GM13977 (cell line): ENCODE measurements at regions not wholly inside any gene's neighbourhood (a gene's known extent, or its start where the extent isn't known, plus 50 kb on each side); places are given as distances from the start of the nearest gene placed in this dataset.

ENCODE experiments used
- DNase-seq: peaks from one replicate; pipeline ENCODE4 v3.0.0; 2012; ENCODE audit warnings: low spot score
- CTCF ChIP-seq: IDR thresholded peaks from 2 replicates; pipeline ENCODE4 v1.5.1; 2012; ENCODE audit warnings: mild to moderate bottlenecking, control low read depth; ENCODE audit not compliant: insufficient read depth; ENCODE audit errors: extremely low read depth, missing control alignments
- in situ Hi-C: fragments of 300-500 bp; cut with MboI; formaldehyde crosslinking; loops from one replicate; pipeline ENCODE4 v1.12.0; 2022; ENCODE audit warnings: low sequenced_read_pairs, low pct_unique_long_range_greater_than_20kb, mixed read lengths, inconsistent platforms; ENCODE audit not compliant: unreplicated experiment

GRCh38 chr3:168834558-168834957 lies 738.8 kb upstream of the GOLIM4 start:
- TF ChIP-seq CTCF = no peak
- in situ Hi-C loops = loop anchor here (25.0 kb wide), 1 partner anchor 322 kb away; no protein-coding TSS in a partner anchor
- no peak for DNase-seq

- in situ Hi-C loops = loop anchor here (25.0 kb wide), 1 partner anchor 317 kb away; no protein-coding TSS in a partner anchor
- TF ChIP-seq CTCF = no peak
- no peak for DNase-seq
Measured at GRCh38 chr3:168828943-168829342, 733.2 kb upstream of the GOLIM4 start.

- DNase-seq = no peak
- in situ Hi-C loops = loop anchor here (25.0 kb wide), 1 partner anchor 316 kb away; no protein-coding TSS in a partner anchor
Measured at GRCh38 chr3:168828536-168828935, 732.8 kb upstream of the GOLIM4 start.

DNA sequence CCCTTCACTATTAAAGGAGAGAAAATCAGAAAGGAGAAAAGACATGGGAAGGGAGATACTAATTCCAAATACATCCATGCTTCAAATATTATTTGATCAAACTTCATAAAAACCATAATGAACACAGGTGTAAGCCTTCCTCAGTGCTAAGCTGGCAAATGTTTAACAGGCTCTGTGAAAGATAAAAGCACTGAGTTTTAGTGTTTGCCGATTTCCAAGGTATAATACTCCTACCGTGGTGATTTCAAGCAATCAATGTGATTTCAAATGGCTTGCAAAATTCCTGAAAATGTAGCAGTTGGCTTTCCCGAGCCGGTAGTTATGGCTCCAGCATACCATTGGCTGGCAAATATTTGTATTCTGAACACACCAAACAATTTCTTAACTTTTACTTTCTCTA lies 732.3 kb upstream of the GOLIM4 start:
- DNase-seq = no peak
- TF ChIP-seq CTCF = no peak
- in situ Hi-C loops = loop anchor here (25.0 kb wide), 1 partner anchor 316 kb away; no protein-coding TSS in a partner anchor

More at GRCh38 chr3:168828536-168828935, 732.8 kb upstream of the GOLIM4 start:
- no peak for TF ChIP-seq CTCF

DNA sequence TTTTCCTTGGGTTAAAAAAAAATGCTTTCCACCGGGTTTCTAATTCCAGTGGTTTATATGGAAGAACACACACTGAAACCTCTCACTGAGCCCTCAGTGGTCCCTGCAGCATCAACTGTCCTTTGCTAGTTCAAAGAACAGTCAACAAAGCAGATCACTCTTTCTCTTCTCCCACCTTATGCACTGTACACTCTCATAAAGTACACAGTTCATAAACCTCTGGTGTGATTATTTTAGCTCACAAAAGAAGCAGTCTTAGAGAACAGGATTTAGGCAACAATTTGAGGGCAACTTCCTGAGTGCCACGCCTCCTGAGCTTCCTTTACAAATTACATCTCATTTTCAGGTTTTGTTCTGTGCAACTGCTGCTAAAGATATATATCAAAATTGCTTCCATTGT lies 728.4 kb upstream of the GOLIM4 start:
- in situ Hi-C loops = no loop called here
- TF ChIP-seq CTCF = no peak
- DNase-seq = no peak

- no peak for DNase-seq
- in situ Hi-C loops = no loop called here
- no peak for TF ChIP-seq CTCF
Measured at GRCh38 chr3:168823466-168823865, 727.7 kb upstream of the GOLIM4 start.
